Neural progenitor cell (in vitro differentiated cells): ENCODE measurements at regions not wholly inside any gene's neighbourhood (a gene's known extent, or its start where the extent isn't known, plus 50 kb on each side); places are given as distances from the start of the nearest gene placed in this dataset.

Experiments
- EZH2 ChIP-seq: fragments of 200-600 bp; sonication (generic); IDR thresholded peaks from 2 replicates; pipeline ENCODE4 v1.6.1; 2017; ENCODE audit warnings: antibody characterized with exemption, mild to moderate bottlenecking, moderate library complexity
- EZH2phosphoT487 ChIP-seq: fragments of 200-600 bp; sonication (generic); IDR thresholded peaks from 2 replicates; pipeline ENCODE4 v1.6.1; 2017; ENCODE audit warnings: antibody characterized with exemption
- TF ChIP-seq, protein P1 (sequence below): fragments of 200-600 bp; sonication (generic); IDR thresholded peaks from 2 replicates; pipeline ENCODE4 v1.5.1; 2017; ENCODE audit warnings: antibody characterized with exemption, mild to moderate bottlenecking

DNA sequence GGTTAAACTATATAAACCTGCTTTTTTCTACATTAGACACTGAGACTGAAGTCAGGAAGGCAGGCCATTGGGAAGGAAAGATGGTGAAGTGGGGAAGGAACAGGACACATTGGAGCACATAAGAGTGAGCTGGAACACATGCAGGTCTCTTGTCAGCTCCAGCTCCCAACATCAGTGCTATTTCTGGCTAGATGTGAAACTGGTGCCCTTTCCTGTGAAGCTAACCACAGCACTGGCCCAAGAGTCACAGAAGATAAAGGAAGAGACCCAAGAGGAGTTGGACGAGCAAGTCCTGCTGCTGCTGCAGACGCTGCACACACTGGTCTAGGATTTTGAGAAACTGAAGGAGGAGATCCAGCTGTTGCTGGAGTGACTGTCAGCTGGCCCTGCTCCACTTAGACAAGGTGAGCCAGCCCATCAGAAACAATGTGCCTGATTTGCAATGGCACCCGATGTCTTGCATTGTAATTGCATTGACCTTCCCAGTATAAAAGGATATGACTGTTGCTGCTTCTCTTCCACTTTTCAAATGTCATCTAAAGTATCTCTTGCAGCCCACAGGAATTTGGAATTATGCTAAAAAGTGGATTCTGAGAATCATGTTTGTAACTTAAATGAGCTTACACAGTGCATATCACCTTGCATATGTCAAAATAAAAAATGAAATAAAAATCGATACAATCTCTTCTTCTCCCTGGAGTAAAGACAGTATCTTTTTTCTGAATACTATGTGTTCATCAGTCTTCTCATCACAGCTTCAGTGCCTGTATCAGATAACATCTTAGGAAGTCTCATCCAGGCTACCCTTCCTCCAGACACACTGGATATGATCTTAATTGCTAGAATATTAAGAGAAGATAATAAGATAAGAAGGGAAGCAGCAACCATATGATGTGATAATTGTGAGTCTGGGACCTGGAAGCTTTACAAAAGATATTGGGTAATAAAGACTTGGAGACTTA lies 230.7 kb upstream of the SPRY2 start:
- TF ChIP-seq, protein P1, sequence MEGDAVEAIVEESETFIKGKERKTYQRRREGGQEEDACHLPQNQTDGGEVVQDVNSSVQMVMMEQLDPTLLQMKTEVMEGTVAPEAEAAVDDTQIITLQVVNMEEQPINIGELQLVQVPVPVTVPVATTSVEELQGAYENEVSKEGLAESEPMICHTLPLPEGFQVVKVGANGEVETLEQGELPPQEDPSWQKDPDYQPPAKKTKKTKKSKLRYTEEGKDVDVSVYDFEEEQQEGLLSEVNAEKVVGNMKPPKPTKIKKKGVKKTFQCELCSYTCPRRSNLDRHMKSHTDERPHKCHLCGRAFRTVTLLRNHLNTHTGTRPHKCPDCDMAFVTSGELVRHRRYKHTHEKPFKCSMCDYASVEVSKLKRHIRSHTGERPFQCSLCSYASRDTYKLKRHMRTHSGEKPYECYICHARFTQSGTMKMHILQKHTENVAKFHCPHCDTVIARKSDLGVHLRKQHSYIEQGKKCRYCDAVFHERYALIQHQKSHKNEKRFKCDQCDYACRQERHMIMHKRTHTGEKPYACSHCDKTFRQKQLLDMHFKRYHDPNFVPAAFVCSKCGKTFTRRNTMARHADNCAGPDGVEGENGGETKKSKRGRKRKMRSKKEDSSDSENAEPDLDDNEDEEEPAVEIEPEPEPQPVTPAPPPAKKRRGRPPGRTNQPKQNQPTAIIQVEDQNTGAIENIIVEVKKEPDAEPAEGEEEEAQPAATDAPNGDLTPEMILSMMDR = no peak
- TF ChIP-seq EZH2 (no peak), EZH2phosphoT487 (no peak)
